ENCODE measurements at regions not wholly inside any gene's neighbourhood (a gene's known extent, or its start where the extent isn't known, plus 50 kb on each side); places are given as distances from the start of the nearest gene placed in this dataset.

GRCh38 chr7:67309764-67310549 lies 313.3 kb downstream of the TYW1 start:
- TF ChIP-seq CTCF (IDR thresholded peaks at IDR 0.05) (no peak), POLR2A (IDR thresholded peaks at IDR 0.05) (no peak)
